ENCODE measurements at regions not wholly inside any gene's neighbourhood (a gene's known extent, or its start where the extent isn't known, plus 50 kb on each side); places are given as distances from the start of the nearest gene placed in this dataset.
"Not testable (repeated sequence)": the region's sequence is repeated elsewhere in the genome, so short reads cannot be mapped to it uniquely, and the experiment has no call there.

GRCh38 chr14:38557391-38557790 lies 301.5 kb upstream of the CLEC14A start:
- not testable (repeated sequence) for DNase-seq

DNA sequence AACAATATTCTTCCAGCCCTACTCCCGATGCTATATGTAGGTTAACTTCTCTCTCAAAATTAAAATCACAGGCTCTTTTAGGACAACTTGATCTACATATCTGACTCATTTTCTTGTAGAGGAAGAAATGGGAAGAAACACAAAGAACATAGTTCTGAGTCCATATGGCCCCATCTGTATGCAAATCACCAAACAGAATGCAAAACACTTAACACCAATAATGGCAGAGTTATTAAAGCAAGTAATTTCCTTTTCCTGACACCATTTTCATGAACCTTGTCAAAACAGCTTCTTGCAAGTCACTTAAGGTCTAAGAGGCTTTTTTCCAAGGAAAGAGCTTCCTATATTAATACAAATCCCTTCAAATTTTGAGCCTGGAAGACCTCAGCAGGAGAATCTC lies 300.4 kb upstream of the CLEC14A start:
- DNase-seq: no peak

DNA sequence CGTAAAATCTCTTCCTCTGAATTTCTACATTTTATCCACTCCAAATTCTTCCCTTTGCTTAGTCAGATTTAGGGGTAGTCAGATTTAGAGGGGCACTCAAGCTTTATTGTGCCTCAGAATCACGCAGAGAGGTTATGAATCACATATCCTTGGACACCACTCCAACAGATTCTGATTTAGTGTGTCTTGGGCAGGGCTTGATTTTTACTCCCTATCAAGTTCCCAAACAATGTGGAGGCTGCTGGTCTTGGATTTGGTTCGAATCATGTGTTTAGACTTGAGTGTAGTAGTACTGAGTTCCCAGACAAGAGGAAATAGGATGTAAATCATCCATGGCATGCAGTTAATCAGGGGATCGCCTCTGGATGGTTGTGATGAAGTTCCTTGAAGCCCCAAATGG lies 298.1 kb upstream of the CLEC14A start:
- DNase-seq: no peak

GRCh38 chr14:38553586-38553985 lies 297.7 kb upstream of the CLEC14A start:
- no peak for DNase-seq

- no peak for DNase-seq
Measured at GRCh38 chr14:38549564-38549963, 293.7 kb upstream of the CLEC14A start.

DNA sequence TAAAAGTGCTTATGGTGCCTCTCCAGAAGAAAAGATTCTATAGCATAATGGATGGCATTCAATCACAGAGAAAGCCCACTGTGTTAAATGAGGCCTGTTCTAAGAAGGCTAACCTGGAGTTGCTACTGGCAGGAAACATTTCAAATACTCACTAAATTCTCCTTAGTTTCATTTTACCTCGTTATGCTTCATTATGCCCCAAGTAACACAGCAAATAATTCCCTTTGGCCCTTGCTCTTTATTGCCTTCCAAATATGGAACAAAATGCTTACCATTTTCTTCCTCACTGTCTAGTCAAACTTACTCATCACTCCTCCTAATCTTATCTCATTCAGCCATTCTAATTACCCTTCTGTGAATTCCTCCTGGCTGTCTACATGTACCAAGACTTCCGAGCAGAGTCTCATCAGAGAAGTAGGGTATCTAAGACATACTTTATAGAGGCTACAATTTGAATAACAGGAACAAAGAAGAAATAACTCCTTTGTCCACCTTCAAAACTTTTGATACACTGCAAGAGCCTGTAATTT lies 292.1 kb upstream of the CLEC14A start:
- no peak for DNase-seq

- DNase-seq: no peak
Measured at GRCh38 chr14:38546932-38547551, 291.1 kb upstream of the CLEC14A start.

DNA sequence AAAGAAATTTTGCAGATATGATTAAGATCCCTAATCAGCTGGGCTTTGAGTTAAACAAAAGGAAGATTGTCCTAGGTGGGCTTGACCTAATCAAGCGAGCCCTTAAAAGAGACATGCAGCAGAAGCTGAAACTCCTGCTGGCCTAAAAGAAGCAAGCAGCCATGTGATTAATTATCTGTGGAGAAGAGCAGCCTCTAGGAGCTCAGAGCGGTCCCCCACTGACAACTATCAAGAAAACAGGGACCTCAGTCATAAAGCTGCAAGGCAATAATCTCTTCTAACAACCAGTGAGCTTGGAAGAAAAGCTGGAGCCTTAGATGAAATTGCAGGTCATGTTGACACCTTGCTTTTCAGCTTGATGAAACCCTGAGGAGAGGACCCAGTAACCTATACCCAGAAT lies 288.9 kb upstream of the CLEC14A start:
- no peak for DNase-seq

DNA sequence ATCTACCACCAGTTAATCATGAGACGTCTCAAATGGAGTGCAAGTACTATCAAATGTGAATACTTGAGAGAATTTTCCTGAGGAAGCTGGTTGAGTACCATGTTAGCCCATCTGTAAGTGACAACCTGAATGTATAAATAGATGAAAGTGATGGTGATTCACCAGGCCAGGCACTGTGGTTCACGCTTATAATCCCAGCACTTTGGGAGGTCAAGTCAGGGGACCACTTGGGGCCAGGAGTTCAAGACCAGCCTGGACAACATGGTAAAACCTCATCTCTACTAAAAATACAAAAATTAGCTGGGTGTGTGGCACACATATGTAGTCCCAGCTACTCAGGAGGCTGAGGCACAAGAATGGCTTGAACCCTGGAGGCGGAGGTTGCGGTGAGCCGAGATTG lies 288.0 kb upstream of the CLEC14A start:
- DNase-seq: not testable (repeated sequence)

DNA sequence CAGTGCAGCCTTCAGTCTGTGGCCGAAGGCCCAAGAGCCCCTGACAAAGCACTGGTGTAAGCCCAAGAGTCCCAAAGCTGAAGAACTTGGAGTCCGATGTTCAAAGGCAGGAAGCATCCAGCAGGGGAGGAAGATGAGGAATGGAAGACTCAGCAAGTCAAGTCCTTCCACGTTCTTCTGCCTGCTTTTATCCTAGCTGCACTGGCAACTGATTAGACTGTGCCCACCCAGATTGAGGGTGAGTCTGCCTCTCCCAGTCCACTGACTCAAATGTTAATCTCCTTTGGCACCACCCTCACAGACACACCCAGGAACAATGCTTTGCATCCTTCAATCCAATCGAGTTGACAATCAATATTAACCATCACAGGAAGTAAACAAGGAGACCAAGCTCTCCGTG lies 282.2 kb upstream of the CLEC14A start:
- DNase-seq: not testable (repeated sequence)

GRCh38 chr14:38536376-38537038 lies 280.6 kb upstream of the CLEC14A start:
- no peak for DNase-seq

- no peak for DNase-seq
Measured at GRCh38 chr14:38528582-38528981, 272.7 kb upstream of the CLEC14A start.

DNA sequence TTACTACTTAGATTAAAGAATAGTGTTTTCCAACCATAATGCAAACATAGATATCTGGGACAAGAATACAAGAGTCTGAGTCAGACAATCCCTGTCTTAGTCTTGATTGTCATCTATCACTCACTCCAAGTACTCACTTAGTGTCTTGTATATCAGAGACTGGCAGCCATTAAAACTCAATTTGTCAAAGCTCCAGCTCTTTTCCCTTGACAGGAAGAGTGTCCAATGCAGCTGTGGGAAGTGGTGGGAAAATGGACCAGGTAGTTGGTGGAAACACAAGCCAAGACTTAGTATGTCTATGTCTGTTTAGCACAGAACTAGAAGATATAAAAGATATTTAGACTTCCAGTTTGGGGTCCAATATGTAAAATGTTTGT lies 271.6 kb upstream of the CLEC14A start:
- no peak for DNase-seq

DNA sequence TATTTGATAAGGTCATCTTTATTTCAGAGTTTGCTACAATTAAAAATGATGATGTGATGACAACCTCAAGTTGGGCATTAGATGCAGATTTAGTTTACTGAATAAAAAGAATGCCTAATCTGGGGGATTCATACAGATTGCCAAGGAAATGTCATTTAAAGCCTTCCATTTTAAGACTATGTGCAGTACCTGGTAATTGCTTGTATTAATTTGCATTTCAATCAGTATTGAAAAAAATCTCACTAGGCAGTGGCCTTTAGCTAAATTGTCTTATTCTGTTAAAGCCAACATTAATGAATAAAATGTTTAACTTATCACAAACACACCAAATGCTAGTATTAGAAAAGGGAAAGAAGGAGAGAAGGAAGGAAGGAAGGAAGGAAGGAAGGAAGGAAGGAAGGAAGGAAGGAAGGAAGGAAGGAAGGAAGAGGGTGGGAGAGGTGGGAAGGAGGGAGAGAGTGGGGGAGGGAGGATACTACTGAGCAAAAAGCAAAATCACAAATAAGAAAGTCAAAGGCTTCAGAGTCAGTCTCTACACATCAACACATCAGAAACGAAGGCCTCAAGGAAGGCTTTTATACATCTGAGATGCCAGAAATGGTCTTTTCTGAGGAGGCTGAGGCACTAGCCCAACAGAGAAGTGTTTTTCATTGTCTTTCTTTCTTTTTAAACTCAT lies 271.1 kb upstream of the CLEC14A start:
- DNase-seq: no peak

GRCh38 chr14:38524636-38525509 lies 269.0 kb upstream of the CLEC14A start:
- DNase-seq: no peak

DNA sequence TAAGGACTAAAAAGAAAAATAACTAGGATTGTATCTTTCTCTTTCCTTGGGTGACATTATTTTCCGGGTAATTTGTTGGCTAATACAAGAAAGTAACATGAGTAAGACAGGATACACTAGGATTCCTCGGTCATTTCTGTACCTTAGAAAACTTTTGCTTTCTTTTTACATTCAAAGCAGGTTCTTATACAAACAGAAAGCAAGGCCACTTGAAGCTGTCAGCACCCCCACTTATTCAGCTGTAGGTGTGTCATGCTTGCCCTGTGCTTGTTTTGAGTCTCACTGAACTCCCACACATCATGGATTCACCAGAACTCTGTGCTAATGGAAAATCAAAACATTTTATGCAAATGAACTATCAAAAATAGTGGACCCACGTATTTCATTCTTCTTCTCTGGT lies 266.8 kb upstream of the CLEC14A start:
- DNase-seq: no peak

- DNase-seq: no peak
Measured at GRCh38 chr14:38521591-38521990, 265.7 kb upstream of the CLEC14A start.

GRCh38 chr14:38517426-38517825 lies 261.5 kb upstream of the CLEC14A start:
- DNase-seq: no peak

DNA sequence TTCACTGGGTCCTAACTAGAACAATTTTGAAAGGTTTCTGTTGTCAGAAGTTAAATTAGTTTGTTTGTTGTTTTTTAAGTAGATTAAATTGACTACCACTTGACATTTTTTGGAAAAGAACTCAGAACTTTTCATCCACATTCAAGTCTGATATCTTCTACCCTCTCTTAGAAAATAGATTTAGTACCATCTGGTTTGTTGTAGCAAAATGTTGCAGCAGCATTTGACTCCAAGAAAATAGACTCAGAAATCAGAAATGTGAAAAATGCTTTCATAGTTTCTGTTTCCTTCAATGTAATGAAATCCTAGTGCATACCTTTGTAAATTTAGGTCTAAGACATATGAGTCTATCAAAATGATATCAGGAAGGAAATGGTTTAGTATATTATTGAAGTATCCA lies 256.3 kb upstream of the CLEC14A start:
- DNase-seq: no peak

DNA sequence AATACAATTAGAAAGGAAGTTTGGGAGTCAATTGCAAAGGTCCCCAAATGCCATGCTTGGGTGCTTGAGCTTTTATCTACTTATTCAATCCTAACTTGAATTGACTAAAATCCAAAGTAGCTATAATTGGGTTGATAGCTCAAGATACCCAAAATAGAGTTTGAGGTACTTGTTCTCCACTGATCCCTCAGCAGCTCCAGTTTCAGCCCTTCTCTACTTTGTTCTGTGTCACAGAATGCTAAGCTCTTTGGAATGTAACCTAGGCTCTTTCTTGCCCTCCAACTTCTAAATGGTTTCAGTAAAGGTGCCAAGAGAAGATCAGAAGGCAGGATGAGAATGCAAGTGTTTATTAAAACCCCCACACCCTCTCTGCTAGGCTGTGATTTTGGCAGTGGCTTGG lies 251.4 kb upstream of the CLEC14A start:
- DNase-seq: no peak

DNA sequence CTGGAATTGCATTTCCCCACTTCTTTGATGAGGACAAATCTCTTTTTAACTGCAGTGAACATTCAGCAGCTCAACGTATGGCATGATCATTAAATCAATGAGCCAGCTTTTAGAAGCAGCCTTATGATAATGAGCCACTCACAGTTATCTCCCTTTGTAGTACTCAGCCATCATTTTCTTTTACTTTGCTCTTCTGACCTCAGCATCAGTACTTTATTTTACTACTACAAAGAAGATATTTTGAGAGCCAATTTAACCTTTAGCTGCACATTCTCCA lies 250.0 kb upstream of the CLEC14A start:
- DNase-seq: no peak

- DNase-seq: no peak
Measured at GRCh38 chr14:38505221-38505972, 249.5 kb upstream of the CLEC14A start.

- DNase-seq: no peak
Measured at GRCh38 chr14:38504175-38504574, 248.3 kb upstream of the CLEC14A start.
